ENCODE measurements at regions not wholly inside any gene's neighbourhood (a gene's known extent, or its start where the extent isn't known, plus 50 kb on each side); places are given as distances from the start of the nearest gene placed in this dataset.

GRCh38 chr13:73177017-73177416 lies 118.2 kb downstream of the KLF5 start:
- H3K9me3 ChIP-seq (ENCODE audit: control insufficient read depth, low read length): no peaks in the 10 kb centered on the region
- H3K4me3 ChIP-seq (ENCODE audit: low read length): no peak overlapping the region
- no peak for DNase-seq (ENCODE audit: low read depth)
- no peak overlapping the region for H3K9ac ChIP-seq (ENCODE audit: low read length)
- H3K27me3 ChIP-seq (replicated peaks; ENCODE audit: control insufficient read depth, insufficient read depth, low read length): no peaks in the 10 kb centered on the region
- H3K36me3 ChIP-seq (ENCODE audit: control insufficient read depth, insufficient read depth, low read length, severe bottlenecking): no peaks in the 10 kb centered on the region
- H3K4me1 ChIP-seq (ENCODE audit: control insufficient read depth, insufficient read depth, low read length): no peaks in the 10 kb centered on the region

GRCh38 chr13:73174521-73175010 lies 115.8 kb downstream of the KLF5 start:
- H3K4me3 ChIP-seq (ENCODE audit: low read length): no peak overlapping the region
- no peaks in the 10 kb centered on the region for H3K36me3 ChIP-seq (ENCODE audit: control insufficient read depth, insufficient read depth, low read length, severe bottlenecking)
- H3K9me3 ChIP-seq (ENCODE audit: control insufficient read depth, low read length): no peaks in the 10 kb centered on the region
- no peak for DNase-seq (ENCODE audit: low read depth)
- H3K4me1 ChIP-seq (ENCODE audit: control insufficient read depth, insufficient read depth, low read length): no peaks in the 10 kb centered on the region
- H3K27me3 ChIP-seq (replicated peaks; ENCODE audit: control insufficient read depth, insufficient read depth, low read length): no peaks in the 10 kb centered on the region
- no peak overlapping the region for H3K9ac ChIP-seq (ENCODE audit: low read length)

GRCh38 chr13:73173279-73173811 lies 114.5 kb downstream of the KLF5 start:
- DNase-seq (ENCODE audit: low read depth): no peak
- no peaks in the 10 kb centered on the region for H3K27me3 ChIP-seq (replicated peaks; ENCODE audit: control insufficient read depth, insufficient read depth, low read length)
- no peak overlapping the region for H3K9ac ChIP-seq (ENCODE audit: low read length)
- no peaks in the 10 kb centered on the region for H3K4me1 ChIP-seq (ENCODE audit: control insufficient read depth, insufficient read depth, low read length)
- H3K9me3 ChIP-seq (ENCODE audit: control insufficient read depth, low read length): no peaks in the 10 kb centered on the region
- no peaks in the 10 kb centered on the region for H3K36me3 ChIP-seq (ENCODE audit: control insufficient read depth, insufficient read depth, low read length, severe bottlenecking)
- H3K4me3 ChIP-seq (ENCODE audit: low read length): no peak overlapping the region

- Histone ChIP-seq H3K9me3 (ENCODE audit: control insufficient read depth, low read length) (no peaks in the 10 kb centered on the region), H3K36me3 (ENCODE audit: control insufficient read depth, insufficient read depth, low read length, severe bottlenecking) (no peaks in the 10 kb centered on the region), H3K27me3 (replicated peaks; ENCODE audit: control insufficient read depth, insufficient read depth, low read length) (no peaks in the 10 kb centered on the region), H3K9ac (ENCODE audit: low read length) (no peak overlapping the region), H3K4me3 (ENCODE audit: low read length) (no peak overlapping the region), H3K4me1 (ENCODE audit: control insufficient read depth, insufficient read depth, low read length) (no peaks in the 10 kb centered on the region)
- peak; percentile 33 for DNase-seq (ENCODE audit: low read depth)
Observed at GRCh38 chr13:73171926-73172325, 113.1 kb downstream of the KLF5 start.

- Histone ChIP-seq H3K27me3 (replicated peaks; ENCODE audit: control insufficient read depth, insufficient read depth, low read length) (no peaks in the 10 kb centered on the region), H3K9me3 (ENCODE audit: control insufficient read depth, low read length) (no peaks in the 10 kb centered on the region), H3K36me3 (ENCODE audit: control insufficient read depth, insufficient read depth, low read length, severe bottlenecking) (no peaks in the 10 kb centered on the region), H3K9ac (ENCODE audit: low read length) (no peak overlapping the region), H3K4me3 (ENCODE audit: low read length) (no peak overlapping the region), H3K4me1 (ENCODE audit: control insufficient read depth, insufficient read depth, low read length) (no peaks in the 10 kb centered on the region)
- no peak for DNase-seq (ENCODE audit: low read depth)
Observed at GRCh38 chr13:73171271-73171682, 112.5 kb downstream of the KLF5 start.

- Histone ChIP-seq H3K27me3 (replicated peaks; ENCODE audit: control insufficient read depth, insufficient read depth, low read length) (no peaks in the 10 kb centered on the region), H3K4me1 (ENCODE audit: control insufficient read depth, insufficient read depth, low read length) (no peaks in the 10 kb centered on the region), H3K4me3 (ENCODE audit: low read length) (no peak overlapping the region), H3K9ac (ENCODE audit: low read length) (no peak overlapping the region), H3K36me3 (ENCODE audit: control insufficient read depth, insufficient read depth, low read length, severe bottlenecking) (no peaks in the 10 kb centered on the region), H3K9me3 (ENCODE audit: control insufficient read depth, low read length) (no peaks in the 10 kb centered on the region)
- no peak for DNase-seq (ENCODE audit: low read depth)
Observed at GRCh38 chr13:73169971-73170370, 111.2 kb downstream of the KLF5 start.

- DNase-seq (ENCODE audit: low read depth): peak; percentile 30
- Histone ChIP-seq H3K9ac (ENCODE audit: low read length) (no peak overlapping the region), H3K27me3 (replicated peaks; ENCODE audit: control insufficient read depth, insufficient read depth, low read length) (no peaks in the 10 kb centered on the region), H3K36me3 (ENCODE audit: control insufficient read depth, insufficient read depth, low read length, severe bottlenecking) (no peaks in the 10 kb centered on the region), H3K4me1 (ENCODE audit: control insufficient read depth, insufficient read depth, low read length) (no peaks in the 10 kb centered on the region), H3K9me3 (ENCODE audit: control insufficient read depth, low read length) (no peaks in the 10 kb centered on the region), H3K4me3 (ENCODE audit: low read length) (no peak overlapping the region)
Observed at GRCh38 chr13:73168953-73169401, 110.2 kb downstream of the KLF5 start.

- no peaks in the 10 kb centered on the region for H3K9me3 ChIP-seq (ENCODE audit: control insufficient read depth, low read length)
- no peaks in the 10 kb centered on the region for H3K4me1 ChIP-seq (ENCODE audit: control insufficient read depth, insufficient read depth, low read length)
- H3K27me3 ChIP-seq (replicated peaks; ENCODE audit: control insufficient read depth, insufficient read depth, low read length): no peaks in the 10 kb centered on the region
- no peak overlapping the region for H3K9ac ChIP-seq (ENCODE audit: low read length)
- H3K4me3 ChIP-seq (ENCODE audit: low read length): no peak overlapping the region
- DNase-seq (ENCODE audit: low read depth): peak; percentile 14
- H3K36me3 ChIP-seq (ENCODE audit: control insufficient read depth, insufficient read depth, low read length, severe bottlenecking): no peaks in the 10 kb centered on the region
Observed at GRCh38 chr13:73168226-73168952, 109.6 kb downstream of the KLF5 start.

GRCh38 chr13:73167028-73167820 lies 108.4 kb downstream of the KLF5 start:
- Histone ChIP-seq H3K4me3 (ENCODE audit: low read length) (no peak overlapping the region), H3K36me3 (ENCODE audit: control insufficient read depth, insufficient read depth, low read length, severe bottlenecking) (no peaks in the 10 kb centered on the region), H3K27me3 (replicated peaks; ENCODE audit: control insufficient read depth, insufficient read depth, low read length) (no peaks in the 10 kb centered on the region), H3K4me1 (ENCODE audit: control insufficient read depth, insufficient read depth, low read length) (no peaks in the 10 kb centered on the region), H3K9ac (ENCODE audit: low read length) (no peak overlapping the region), H3K9me3 (ENCODE audit: control insufficient read depth, low read length) (no peaks in the 10 kb centered on the region)
- peak; percentile 66 for DNase-seq (ENCODE audit: low read depth)

GRCh38 chr13:73166204-73166603 lies 107.4 kb downstream of the KLF5 start:
- Histone ChIP-seq H3K9ac (ENCODE audit: low read length) (no peak overlapping the region), H3K4me1 (ENCODE audit: control insufficient read depth, insufficient read depth, low read length) (no peaks in the 10 kb centered on the region), H3K4me3 (ENCODE audit: low read length) (no peak overlapping the region), H3K9me3 (ENCODE audit: control insufficient read depth, low read length) (no peaks in the 10 kb centered on the region), H3K36me3 (ENCODE audit: control insufficient read depth, insufficient read depth, low read length, severe bottlenecking) (no peaks in the 10 kb centered on the region), H3K27me3 (replicated peaks; ENCODE audit: control insufficient read depth, insufficient read depth, low read length) (no peaks in the 10 kb centered on the region)
- no peak for DNase-seq (ENCODE audit: low read depth)
